SW480 (cell line): ENCODE measurements at regions not wholly inside any gene's neighbourhood (a gene's known extent, or its start where the extent isn't known, plus 50 kb on each side); places are given as distances from the start of the nearest gene placed in this dataset.

Source experiments
- DNase-seq: peaks from one replicate; pipeline ENCODE4 v3.0.0-alpha.2; 2016; ENCODE audit warnings: low spot score

- no peak for DNase-seq
Observed at GRCh38 chr10:90328459-90328858, 529.4 kb downstream of the HTR7 start.

DNA sequence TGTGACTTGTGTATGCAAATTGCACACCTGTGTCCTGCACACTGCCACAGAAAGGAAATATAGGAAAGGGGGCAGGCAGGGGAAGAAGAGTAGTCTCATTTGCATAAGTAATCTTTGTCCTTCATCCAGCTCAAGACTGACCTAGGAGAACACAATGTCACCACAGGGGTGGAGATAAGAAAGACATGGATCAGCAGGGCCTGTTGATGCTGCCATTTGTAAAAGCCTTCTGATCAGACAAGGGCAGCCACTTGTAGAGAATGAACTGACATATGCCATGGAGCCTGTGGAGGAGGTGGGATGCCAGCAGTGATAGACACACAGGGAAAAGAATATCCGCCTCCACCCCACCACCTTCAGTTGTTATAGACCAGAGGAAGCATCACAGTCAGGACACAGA lies 528.9 kb downstream of the HTR7 start:
- no peak for DNase-seq

DNA sequence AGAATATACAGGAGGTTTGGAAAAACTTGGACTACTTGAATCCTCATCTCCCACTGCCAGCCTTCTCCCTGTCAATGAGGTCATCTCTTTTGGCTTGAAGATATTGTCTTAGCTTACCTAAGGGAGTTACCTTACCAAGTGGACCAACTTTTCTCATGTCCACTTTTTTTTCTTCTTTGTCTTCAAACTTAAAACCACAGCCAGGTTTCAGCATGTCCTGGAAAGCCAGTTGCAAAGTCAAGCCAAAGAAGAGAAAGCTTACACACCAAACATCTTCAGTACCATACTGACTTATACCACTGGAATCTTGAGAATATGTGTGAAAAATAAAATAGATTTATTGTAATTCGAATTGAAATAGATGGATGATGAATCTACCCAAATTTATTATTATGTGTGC lies 520.5 kb downstream of the HTR7 start:
- DNase-seq: no peak

GRCh38 chr10:90342480-90342879 lies 515.4 kb downstream of the HTR7 start:
- DNase-seq: no peak

GRCh38 chr10:90344226-90344625 lies 513.6 kb downstream of the HTR7 start:
- DNase-seq: no peak

DNA sequence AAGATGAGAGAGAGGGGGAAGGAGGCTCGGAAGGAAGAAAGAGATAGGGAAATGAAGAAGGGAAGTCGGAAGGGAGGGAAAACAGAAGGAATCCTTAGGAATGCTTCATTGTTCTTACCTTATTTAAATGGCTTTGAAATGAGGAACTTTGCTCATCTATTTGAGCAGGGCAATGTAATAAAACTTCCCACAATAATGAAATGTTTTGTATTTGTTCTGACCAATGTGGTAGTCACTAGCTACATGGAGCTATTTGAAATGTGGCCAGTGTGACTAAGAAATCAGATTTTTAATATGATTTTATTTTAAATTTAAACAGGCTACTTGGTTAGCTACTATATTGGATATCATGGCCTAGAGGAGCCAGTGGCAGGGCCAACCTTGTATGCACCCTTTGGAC lies 510.6 kb downstream of the HTR7 start:
- no peak for DNase-seq

DNA sequence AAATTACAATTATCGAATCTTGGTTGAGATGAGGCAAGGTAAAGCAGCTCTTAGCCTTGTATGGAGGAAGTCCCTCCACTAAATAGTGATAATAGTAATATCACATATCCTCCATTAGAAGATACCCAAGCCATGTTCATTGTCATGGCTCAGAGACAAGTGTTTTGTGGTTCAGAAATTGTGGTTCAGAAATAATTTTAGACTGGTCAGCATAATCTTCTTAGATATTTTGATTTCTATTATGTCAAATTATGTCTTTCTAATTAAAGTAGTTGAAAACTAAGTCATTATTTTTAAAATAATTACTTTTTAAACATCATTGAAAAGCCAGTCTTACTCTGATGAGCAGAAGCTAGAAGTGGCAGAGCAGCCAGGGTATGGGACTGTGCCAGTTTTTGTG lies 507.7 kb downstream of the HTR7 start:
- no peak for DNase-seq

DNA sequence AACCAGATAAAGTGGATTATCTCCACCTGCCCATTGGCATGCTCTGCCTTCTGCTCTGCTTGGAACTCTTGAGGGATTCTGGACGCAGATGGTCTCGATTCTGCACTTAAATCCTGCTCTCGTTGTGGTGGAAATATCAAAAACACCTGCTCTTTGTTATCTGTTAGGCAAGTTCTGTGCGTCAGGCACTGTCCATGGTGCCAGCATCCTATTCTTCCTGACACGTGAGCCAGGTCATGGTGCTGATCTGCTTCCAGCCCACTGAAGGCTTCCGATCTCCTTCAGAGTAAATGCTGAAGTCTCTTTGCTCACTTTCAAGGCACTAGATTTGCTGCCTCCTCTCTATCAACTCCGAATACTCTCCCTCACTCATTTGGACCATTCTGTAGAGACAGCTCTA lies 505.6 kb downstream of the HTR7 start:
- no peak for DNase-seq

- DNase-seq: no peak
Observed at GRCh38 chr10:90354914-90355313, 502.9 kb downstream of the HTR7 start.

- DNase-seq: no peak
Observed at GRCh38 chr10:90363799-90364483, 493.9 kb downstream of the HTR7 start.

DNA sequence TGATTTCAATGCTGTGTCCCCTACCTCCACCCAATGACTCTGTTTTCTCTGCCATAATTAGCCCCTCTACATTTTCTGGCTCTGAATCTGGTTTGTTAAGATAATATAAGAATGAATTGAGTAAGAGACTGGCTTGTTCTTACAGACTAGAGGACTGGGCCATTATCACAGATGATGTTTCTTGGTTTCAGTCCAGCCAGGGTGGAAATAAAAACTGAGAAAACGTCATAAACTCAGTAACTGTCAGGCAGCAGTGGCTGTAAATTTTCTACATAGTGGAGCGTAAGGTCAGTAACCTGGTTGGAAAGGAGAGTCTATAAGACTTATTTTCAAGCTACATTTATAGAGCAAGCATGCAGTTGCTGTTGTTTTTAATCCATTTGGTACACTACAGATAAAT lies 485.4 kb downstream of the HTR7 start:
- DNase-seq: no peak

GRCh38 chr10:90373911-90374310 lies 483.9 kb downstream of the HTR7 start:
- DNase-seq: no peak

GRCh38 chr10:90378524-90379076 lies 479.2 kb downstream of the HTR7 start:
- DNase-seq: no peak

DNA sequence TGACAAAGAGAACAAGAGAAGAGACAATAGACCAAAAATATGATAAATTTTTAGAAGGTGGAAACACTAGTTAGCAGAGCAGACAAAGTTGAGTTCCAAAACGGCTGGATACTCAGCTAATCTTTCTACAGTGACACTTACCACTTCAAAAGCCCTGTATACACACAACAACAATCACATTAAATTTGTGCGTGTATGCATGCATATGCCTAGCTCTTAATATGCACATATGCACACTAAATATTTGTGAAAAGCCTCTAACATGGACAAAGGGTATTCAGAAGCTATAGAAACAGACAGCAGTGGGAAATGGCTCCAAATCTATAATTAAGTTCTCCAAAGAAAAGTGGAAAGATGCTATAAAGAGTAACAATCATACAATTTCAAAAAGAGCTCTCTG lies 476.4 kb downstream of the HTR7 start:
- DNase-seq: no peak

- DNase-seq: no peak
Observed at GRCh38 chr10:90389876-90390275, 468.0 kb downstream of the HTR7 start.

- DNase-seq: no peak
Observed at GRCh38 chr10:90394311-90394710, 463.5 kb downstream of the HTR7 start.

- no peak for DNase-seq
Observed at GRCh38 chr10:90396721-90397120, 461.1 kb downstream of the HTR7 start.

GRCh38 chr10:90398566-90398965 lies 459.3 kb downstream of the HTR7 start:
- DNase-seq: no peak

- DNase-seq: no peak
Observed at GRCh38 chr10:90399782-90400181, 458.1 kb downstream of the HTR7 start.

- no peak for DNase-seq
Observed at GRCh38 chr10:90403211-90404000, 454.4 kb downstream of the HTR7 start.

GRCh38 chr10:90407131-90407530 lies 450.7 kb downstream of the HTR7 start:
- DNase-seq: no peak

DNA sequence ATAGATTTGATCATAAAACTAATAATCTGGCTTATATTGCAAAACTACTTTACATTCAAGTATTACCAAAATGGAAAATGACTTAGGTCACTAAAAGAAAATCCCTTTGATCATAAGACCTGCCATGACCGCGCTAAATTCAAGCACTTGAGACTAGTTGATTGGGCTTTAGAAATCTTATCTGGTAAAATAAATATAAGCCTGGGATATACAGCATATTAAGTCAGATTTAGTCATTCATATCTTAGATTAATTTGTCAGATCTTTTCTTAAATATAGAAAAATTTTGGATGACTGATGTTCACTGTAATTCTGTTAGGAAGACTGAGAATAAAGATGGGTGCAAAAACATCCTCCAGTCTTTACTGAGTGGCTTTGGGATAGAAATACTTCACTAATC lies 450.0 kb downstream of the HTR7 start:
- no peak for DNase-seq

DNA sequence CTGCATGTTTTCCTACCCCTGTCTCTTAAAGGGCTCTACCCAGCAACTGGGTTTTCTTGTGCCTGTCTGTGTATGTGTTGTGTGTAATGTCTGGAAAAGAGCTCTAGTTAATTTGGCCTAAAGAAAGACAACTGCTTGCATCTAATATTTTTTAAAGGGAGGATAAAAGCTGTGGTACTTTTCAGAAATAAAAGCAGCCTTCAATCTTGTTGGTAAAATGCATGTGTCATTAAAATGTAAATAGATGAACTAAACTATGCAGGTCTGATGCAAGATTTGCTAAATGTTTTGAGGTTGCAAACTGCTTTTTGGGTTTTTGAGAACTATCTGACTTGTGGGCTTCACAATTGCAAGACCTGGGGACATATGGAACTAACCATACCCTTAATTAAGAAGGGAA lies 445.3 kb downstream of the HTR7 start:
- no peak for DNase-seq

GRCh38 chr10:90413196-90413595 lies 444.6 kb downstream of the HTR7 start:
- DNase-seq: no peak
